ENCODE measurements at regions not wholly inside any gene's neighbourhood (a gene's known extent, or its start where the extent isn't known, plus 50 kb on each side); places are given as distances from the start of the nearest gene placed in this dataset.
"Not testable (repeated sequence)": the region's sequence is repeated elsewhere in the genome, so short reads cannot be mapped to it uniquely, and the experiment has no call there.

- H3K27ac Mint-ChIP-seq = no peak overlapping the region
Observed at GRCh38 chr4:147104768-147105167, 159.1 kb upstream of the TTC29 start.

GRCh38 chr4:147108409-147108808 is 162.7 kb upstream of the TTC29 start:
- Mint-ChIP-seq H3K27ac (no peak overlapping the region), H3K36me3 (ENCODE audit: insufficient read depth) (no peaks in the 10 kb centered on the region), H3K4me1 (ENCODE audit: low read depth) (no peaks in the 10 kb centered on the region), H3K4me3 (ENCODE audit: low read depth) (no peak overlapping the region), H3K9me3 (ENCODE audit: low read depth) (no peaks in the 10 kb centered on the region), H3K27me3 (no peaks in the 10 kb centered on the region)
- no peak for DNase-seq (ENCODE audit: low spot score, unreplicated experiment)
- TF ChIP-seq CTCF (IDR thresholded peaks at IDR 0.05; ENCODE audit: unreplicated experiment) = no peak

More at GRCh38 chr4:147104768-147105167, 159.1 kb upstream of the TTC29 start:
- TF ChIP-seq CTCF (IDR thresholded peaks at IDR 0.05; ENCODE audit: unreplicated experiment) = no peak
- Mint-ChIP-seq H3K4me1 (ENCODE audit: low read depth) (peaks cover 2% of the 10 kb centered on the region), H3K36me3 (ENCODE audit: insufficient read depth) (no peaks in the 10 kb centered on the region), H3K4me3 (ENCODE audit: low read depth) (no peak overlapping the region), H3K9me3 (ENCODE audit: low read depth) (no peaks in the 10 kb centered on the region), H3K27me3 (no peaks in the 10 kb centered on the region)
- no peak for DNase-seq (ENCODE audit: low spot score, unreplicated experiment)

GRCh38 chr4:147109800-147110199 is 164.1 kb upstream of the TTC29 start:
- Mint-ChIP-seq H3K4me3 (ENCODE audit: low read depth) (no peak overlapping the region), H3K27me3 (no peaks in the 10 kb centered on the region), H3K9me3 (ENCODE audit: low read depth) (peaks cover 8% of the 10 kb centered on the region), H3K4me1 (ENCODE audit: low read depth) (no peaks in the 10 kb centered on the region), H3K27ac (no peak overlapping the region), H3K36me3 (ENCODE audit: insufficient read depth) (peaks cover 3% of the 10 kb centered on the region)
- no peak for DNase-seq (ENCODE audit: low spot score, unreplicated experiment)
- no peak for TF ChIP-seq CTCF (IDR thresholded peaks at IDR 0.05; ENCODE audit: unreplicated experiment)

GRCh38 chr4:147110473-147111367 is 165.1 kb upstream of the TTC29 start:
- Mint-ChIP-seq H3K27ac (no peak overlapping the region), H3K9me3 (ENCODE audit: low read depth) (peaks cover 10% of the 10 kb centered on the region), H3K36me3 (ENCODE audit: insufficient read depth) (peaks cover 3% of the 10 kb centered on the region), H3K27me3 (no peaks in the 10 kb centered on the region), H3K4me1 (ENCODE audit: low read depth) (no peaks in the 10 kb centered on the region), H3K4me3 (ENCODE audit: low read depth) (no peak overlapping the region)
- peak; percentile 17 for TF ChIP-seq CTCF (IDR thresholded peaks at IDR 0.05; ENCODE audit: unreplicated experiment)
- no peak for DNase-seq (ENCODE audit: low spot score, unreplicated experiment)

GRCh38 chr4:147112196-147112595 is 166.5 kb upstream of the TTC29 start:
- H3K4me1 Mint-ChIP-seq (ENCODE audit: low read depth); H3K27ac Mint-ChIP-seq; DNase-seq (ENCODE audit: low spot score, unreplicated experiment); H3K36me3 Mint-ChIP-seq (ENCODE audit: insufficient read depth); H3K4me3 Mint-ChIP-seq (ENCODE audit: low read depth); H3K27me3 Mint-ChIP-seq; H3K9me3 Mint-ChIP-seq (ENCODE audit: low read depth): not testable (repeated sequence)

- peaks cover 10% of the 10 kb centered on the region for H3K9me3 Mint-ChIP-seq (ENCODE audit: low read depth)
- H3K36me3 Mint-ChIP-seq (ENCODE audit: insufficient read depth) = peaks cover 3% of the 10 kb centered on the region
- H3K27me3 Mint-ChIP-seq = no peaks in the 10 kb centered on the region
- no peaks in the 10 kb centered on the region for H3K4me1 Mint-ChIP-seq (ENCODE audit: low read depth)
- no peak overlapping the region for H3K4me3 Mint-ChIP-seq (ENCODE audit: low read depth)
- no peak for TF ChIP-seq CTCF (IDR thresholded peaks at IDR 0.05; ENCODE audit: unreplicated experiment)
- no peak overlapping the region for H3K27ac Mint-ChIP-seq
- no peak for DNase-seq (ENCODE audit: low spot score, unreplicated experiment)
Observed at GRCh38 chr4:147117431-147117830, 171.8 kb upstream of the TTC29 start.

Measured in progenitor cell of endocrine pancreas (in vitro differentiated cells).